GM21381 (cell line): ENCODE measurements at regions not wholly inside any gene's neighbourhood (a gene's known extent, or its start where the extent isn't known, plus 50 kb on each side); places are given as distances from the start of the nearest gene placed in this dataset.
"Not testable (repeated sequence)": the region's sequence is repeated elsewhere in the genome, so short reads cannot be mapped to it uniquely, and the experiment has no call there.

Experiments
- ATAC-seq: cut with Tn5 transposase; IDR thresholded peaks from one replicate; pipeline ENCODE4 v1.9.1; 2021; ENCODE audit warnings: mild to moderate bottlenecking, moderate library complexity; ENCODE audit not compliant: unreplicated experiment

DNA sequence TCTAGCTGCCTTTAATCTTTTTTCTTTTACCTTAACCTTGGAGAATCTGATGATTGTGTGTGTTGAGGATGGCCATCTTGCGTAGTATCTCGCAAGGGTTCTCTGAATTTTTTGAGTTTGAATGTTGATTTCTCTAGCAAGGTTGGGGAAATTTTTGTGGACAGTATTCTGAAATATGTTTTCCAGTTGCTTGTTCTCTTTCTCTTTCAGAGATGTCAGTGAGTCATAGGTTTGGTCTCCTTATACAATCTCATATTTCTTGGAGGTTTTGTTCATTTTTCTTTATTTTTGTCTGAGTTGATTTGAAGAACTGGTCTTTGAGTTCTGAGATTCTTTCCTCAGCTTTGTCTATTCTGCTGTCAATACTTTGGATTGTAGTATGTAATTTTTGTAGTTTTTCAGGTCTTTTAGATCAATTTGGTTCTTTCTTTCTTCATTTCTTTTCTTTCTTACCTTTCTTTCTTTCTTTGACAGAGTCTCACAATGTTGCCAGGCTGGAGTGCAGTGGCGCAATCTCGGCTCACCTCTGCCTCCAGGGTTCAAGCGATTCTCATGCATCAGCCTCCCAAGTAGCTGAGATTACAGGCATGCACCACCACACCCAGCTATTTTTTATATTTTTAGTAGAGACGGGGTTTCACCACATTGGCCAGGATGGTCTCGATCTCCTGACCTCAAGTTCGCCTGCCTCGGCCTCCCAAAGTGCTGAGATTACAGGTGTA lies 366.4 kb upstream of the RASGRP1 start:
- no peak for ATAC-seq

GRCh38 chr15:38941399-38941953 lies 376.9 kb upstream of the RASGRP1 start:
- ATAC-seq = no peak

DNA sequence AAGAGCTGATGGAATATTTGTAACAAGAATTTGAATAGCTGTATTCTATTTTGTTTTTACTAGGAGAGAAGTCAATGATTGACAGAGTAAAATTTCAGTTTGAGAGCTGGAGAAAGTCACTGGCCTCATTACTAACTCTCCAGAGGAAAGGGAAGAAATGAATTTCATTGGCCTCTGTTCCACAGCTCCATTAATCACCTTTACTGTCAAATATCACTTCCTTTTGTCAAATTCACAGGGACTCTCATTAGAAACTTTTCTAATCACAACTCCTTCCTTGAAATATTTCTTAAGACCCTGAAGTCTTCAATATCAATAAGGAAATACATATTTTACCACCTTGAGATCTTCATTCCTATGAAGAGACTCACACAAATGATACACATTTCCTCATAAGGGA lies 379.9 kb upstream of the RASGRP1 start:
- ATAC-seq = no peak

DNA sequence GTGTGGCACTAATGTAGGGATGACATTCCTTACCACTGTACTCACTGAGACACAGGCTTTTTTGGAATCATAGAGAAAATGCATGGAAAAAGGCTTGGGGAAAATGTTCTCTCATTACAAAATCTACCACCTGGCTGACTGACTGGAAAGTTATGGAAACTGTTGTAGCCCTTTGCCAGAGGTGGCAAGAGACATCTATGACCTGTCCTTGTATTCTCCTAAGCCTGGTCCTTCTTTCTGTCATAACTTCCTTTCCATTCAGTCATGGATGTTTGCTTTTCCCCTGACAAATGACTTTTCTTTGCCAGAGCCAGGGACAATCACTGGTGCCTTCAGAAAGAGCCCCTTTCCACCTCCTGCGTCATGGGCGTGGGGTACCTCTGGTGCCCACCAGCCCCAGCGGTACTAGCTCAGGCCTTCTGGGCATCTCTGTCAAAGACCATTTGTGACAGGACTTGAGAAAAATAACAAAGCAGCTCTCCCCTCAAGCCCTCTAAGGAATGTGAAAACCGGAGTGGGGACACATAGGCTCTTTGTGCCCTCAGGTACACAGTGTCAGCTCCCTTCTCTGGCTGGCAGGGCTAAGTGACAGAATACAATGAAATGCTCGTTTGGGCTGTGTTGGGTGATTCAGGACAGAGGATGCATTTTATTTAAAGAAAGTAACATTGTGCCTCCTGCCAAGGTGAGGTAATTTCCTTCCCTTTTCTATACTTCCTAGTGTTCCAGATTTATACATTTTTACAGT lies 381.1 kb upstream of the RASGRP1 start:
- no peak for ATAC-seq

GRCh38 chr15:38954090-38954489 lies 389.5 kb upstream of the RASGRP1 start:
- ATAC-seq = no peak

DNA sequence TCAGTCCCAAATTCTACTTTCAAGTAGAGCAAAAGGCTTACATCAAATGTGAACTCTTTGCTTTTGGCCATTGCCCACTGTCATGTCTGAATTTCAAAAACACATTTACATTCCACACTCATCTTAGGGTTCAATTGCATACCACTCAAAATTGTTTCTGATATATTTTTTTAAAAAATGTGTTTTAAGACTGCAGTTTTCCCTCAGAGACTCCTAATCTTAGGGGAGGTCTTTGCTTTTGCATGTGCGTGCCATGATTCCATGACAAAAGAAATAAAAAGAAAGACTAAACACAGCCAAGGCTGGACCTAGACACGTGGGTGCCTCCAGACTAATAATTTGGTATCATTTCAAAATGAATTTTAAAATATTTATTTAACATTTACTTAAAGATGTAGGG lies 396.8 kb upstream of the RASGRP1 start:
- no peak for ATAC-seq

GRCh38 chr15:38961931-38962330 lies 397.3 kb upstream of the RASGRP1 start:
- no peak for ATAC-seq

DNA sequence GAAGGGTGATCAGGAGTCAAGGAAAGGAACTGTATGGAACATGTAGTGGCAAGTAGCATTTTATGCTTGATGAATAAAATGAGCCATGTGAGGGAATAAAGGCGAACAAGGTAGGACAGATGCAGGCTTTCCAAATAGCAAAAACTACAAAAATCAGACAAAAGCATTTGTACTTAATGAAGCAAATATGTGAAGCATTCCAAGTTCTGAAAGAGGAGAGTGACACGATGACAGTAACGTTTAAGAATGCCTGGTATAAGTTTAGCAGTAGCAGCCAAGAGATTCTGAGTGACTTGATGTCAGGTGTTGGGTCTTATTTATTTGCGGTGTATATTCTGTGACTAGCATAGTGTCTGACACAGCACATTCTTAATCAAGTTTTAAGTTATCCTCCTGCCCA lies 408.2 kb upstream of the RASGRP1 start:
- no peak for ATAC-seq

DNA sequence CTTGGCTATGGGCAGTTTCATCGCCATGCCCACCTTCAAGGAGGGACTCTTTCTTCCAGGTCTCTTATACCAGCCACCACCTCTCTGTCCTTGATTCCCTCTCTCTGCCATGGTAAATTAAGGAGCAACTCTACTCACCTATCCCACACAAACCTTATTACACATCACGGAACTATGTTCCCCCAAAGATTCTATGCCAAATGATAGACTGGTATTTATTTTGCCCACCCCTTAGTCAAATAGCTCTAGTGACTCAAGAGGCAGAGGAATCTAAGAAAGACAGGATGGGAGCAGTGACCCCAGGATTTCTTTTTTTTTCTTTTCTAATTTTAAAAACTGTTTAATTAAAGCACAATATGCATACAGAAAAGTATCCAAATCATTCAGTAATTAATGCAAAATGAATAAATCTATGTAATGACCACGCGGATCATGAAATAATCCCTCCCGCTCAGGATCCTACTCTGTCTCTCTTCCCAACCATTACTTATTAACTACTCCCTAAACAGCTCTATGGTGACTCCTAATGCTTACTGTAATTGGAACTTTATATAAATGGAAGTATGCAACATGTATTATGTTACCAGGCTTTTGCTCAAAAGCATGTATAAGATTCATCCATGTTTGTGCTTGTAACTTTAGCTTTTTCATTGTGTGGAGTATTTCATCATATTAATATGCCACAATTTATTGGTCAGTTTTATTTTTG lies 410.8 kb upstream of the RASGRP1 start:
- ATAC-seq = no peak

DNA sequence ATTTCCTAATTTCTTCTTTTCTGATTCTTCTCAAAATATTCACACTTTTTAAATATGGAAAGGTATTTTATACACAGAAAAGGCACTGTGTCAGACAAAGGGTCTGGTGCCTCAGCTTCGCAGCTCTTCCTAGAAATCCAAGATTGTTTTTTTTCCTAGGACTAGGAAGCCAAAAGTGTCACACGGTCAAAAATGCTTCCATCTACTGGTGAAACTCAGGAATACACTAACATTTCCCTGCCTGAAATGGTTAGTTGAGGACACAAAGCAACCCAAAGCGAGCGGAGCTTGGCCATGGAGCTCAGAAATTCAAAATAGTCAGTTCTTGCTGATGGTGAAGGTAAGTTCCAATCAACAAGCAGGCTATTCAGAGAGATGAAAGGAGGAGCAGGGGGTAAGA lies 426.5 kb upstream of the RASGRP1 start:
- no peak for ATAC-seq

GRCh38 chr15:38991701-38992100 lies 427.1 kb upstream of the RASGRP1 start:
- ATAC-seq = no peak

GRCh38 chr15:38992506-38992905 lies 427.9 kb upstream of the RASGRP1 start:
- no peak for ATAC-seq

DNA sequence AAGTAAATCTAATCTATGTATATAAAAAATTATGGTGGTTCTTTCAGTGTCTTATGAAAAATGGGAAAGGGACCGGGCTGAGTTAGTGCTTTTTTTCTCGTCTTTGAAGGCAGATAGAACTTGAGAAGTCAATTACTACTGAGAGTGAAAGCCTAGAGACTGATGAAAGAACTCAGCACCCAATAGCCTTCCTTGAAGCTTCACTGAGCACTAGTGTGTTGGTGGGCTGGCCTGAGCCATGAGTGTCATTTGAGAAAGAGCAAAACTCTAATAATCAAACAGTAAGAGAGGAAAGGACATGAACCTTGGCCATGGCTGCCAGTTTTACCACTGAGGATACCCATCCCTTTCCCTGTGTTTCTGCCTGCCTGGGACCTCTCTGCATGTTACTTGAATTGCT lies 428.3 kb upstream of the RASGRP1 start:
- ATAC-seq = no peak

GRCh38 chr15:38994310-38994709 lies 429.7 kb upstream of the RASGRP1 start:
- ATAC-seq = no peak

GRCh38 chr15:38996111-38996631 lies 431.6 kb upstream of the RASGRP1 start:
- ATAC-seq = no peak

DNA sequence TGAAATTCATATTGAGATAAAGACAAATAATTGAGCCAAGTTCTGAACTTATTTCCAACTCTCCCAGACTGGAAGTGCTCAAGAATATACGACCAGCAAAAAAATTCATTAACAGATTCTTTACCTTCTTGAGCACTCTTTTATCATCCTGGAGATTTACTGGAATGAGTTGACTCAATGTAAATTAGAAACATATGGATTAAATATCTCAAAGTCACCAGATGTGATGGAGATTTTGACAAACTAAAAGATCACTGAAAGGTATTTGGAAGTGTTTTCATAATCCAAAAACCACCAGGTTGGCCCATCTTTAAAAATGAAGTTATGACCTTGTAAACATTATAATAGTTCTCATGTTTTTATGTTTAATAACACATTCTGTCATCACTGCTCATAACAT lies 433.2 kb upstream of the RASGRP1 start:
- no peak for ATAC-seq

GRCh38 chr15:39000008-39000734 lies 435.6 kb upstream of the RASGRP1 start:
- no peak for ATAC-seq

GRCh38 chr15:39009740-39010139 lies 445.1 kb upstream of the RASGRP1 start:
- ATAC-seq = no peak

- not testable (repeated sequence) for ATAC-seq
Measured at GRCh38 chr15:39011066-39011465, 446.5 kb upstream of the RASGRP1 start.

DNA sequence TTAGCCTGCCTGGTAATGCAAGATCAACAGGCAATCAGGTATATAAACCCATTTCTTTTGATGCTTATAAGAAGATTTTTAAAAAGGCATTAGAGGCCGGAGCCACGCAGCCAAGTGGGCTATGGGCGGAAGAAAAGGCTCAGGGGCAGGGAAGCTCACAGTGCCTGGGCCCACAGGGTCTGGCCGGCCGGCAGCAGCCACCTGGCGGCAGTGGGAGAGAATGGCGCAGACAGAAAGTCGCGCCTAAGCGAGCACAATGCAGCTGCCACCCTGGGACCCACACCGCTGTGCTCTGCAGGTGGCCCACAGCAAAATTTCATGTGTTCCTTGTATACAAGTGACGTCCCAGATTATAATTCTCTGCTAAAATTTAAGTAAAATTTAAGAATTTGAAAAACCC lies 448.6 kb upstream of the RASGRP1 start:
- ATAC-seq = no peak

DNA sequence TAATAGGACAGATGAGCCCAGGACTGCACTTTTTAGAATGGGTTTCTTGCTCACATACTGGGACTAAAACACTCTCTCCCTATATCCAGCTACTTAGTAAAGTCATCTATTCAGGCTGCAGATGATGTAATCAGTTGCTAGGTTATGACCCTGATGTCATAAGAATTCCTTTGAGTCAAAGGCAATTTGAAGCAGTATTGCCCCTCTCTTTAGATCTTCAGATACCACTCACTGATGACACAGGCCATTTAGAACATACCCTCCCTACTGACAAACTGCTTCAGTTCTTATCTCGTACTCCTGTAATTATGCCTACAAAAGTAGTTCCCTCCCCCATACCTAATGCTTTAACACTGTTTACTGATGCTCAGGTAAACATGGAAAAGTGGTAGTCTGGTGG lies 450.1 kb upstream of the RASGRP1 start:
- no peak for ATAC-seq
